Naive thymus-derived CD8-positive, alpha-beta T cell (primary cell): ENCODE measurements at regions not wholly inside any gene's neighbourhood (a gene's known extent, or its start where the extent isn't known, plus 50 kb on each side); places are given as distances from the start of the nearest gene placed in this dataset.

Source experiments
- ATAC-seq, 2 donors: fragments of 150-1000 bp; cut with Tn5 transposase in 1 of 2; sonication (Bioruptor Pico), chemical (Tn5 transposase) in 1 of 2; 1 replicate in 1 of 2; 2 replicates in 1 of 2; pipeline ENCODE4 v1.10.0; 2021; ENCODE audit warnings: mild to moderate bottlenecking in 2 of 2, moderate library complexity in 2 of 2
- POLR2A ChIA-PET: fragments of 350-600 bp; sonication (Branson Sonifier 250); formaldehyde crosslinking; loops from one replicate; lab custom pipeline; 2021; ENCODE audit warnings: antibody characterized with exemption; lab: Charles Lee
- DNase-seq, 10 donors: peaks; one replicate each; pipeline versions ENCODE4 v3.0.0 to v3.0.0-alpha.2; 2020 to 2022
- H3K27ac Mint-ChIP-seq, 10 donors: one replicate each; pipeline ENCODE4 v1.8.0; 2020 to 2022; ENCODE audit warnings: mild to moderate bottlenecking in 10 of 10, mixed read lengths in 10 of 10, moderate library complexity in 4 of 10, inconsistent platforms in 1 of 10
- H3K27me3 Mint-ChIP-seq, 5 donors: one replicate each; pipeline ENCODE4 v1.8.0; 2021 to 2022; ENCODE audit warnings: mixed read lengths in 5 of 5
- H3K36me3 Mint-ChIP-seq, 3 donors: one replicate each; pipeline ENCODE4 v1.8.0; 2020 to 2022; ENCODE audit warnings: mixed read lengths in 3 of 3, mild to moderate bottlenecking in 2 of 3, inconsistent platforms in 1 of 3
- H3K4me1 Mint-ChIP-seq, 4 donors: one replicate each; pipeline ENCODE4 v1.8.0; 2021 to 2022; ENCODE audit warnings: mixed read lengths in 4 of 4
- H3K4me3 Mint-ChIP-seq, 10 donors: one replicate each; pipeline ENCODE4 v1.8.0; 2020 to 2022; ENCODE audit warnings: mild to moderate bottlenecking in 10 of 10, mixed read lengths in 10 of 10, moderate library complexity in 6 of 10, inconsistent platforms in 1 of 10
- H3K9me3 Mint-ChIP-seq, 9 donors: one replicate each; pipeline ENCODE4 v1.8.0; 2020 to 2022; ENCODE audit warnings: mixed read lengths in 9 of 9, mild to moderate bottlenecking in 3 of 9, inconsistent platforms in 1 of 9, moderate library complexity in 1 of 9

DNA sequence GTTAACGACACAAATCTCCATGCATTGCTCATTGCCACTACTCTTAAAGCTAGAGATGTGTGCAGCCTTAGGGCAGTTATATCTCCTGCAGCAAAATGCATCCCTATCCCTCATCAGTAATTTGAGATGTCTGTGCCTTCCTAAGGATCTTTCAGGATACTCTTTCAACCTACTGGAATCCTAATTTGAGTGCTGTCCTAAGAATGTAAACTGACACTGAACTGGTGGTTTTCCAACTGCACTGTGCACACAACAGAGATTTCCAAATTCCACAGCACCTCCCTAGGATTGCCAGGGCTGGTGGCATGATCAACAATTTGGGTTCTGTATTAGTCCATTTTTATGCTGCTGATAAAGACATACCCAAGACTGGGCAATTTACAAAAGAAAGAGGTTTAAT, 193.9 kb downstream of the LTN1 start:
- no peaks in the 10 kb centered on the region for H3K27me3 Mint-ChIP-seq
- H3K4me3 Mint-ChIP-seq, result no peak overlapping the region
- peaks cover 0 to 1% (median 0%) of the 10 kb centered on the region in 4 donors for H3K4me1 Mint-ChIP-seq
- POLR2A ChIA-PET, result no interaction called here
- no peak overlapping the region for H3K27ac Mint-ChIP-seq
- peaks cover 0 to 3% (median 0%) of the 10 kb centered on the region in 9 donors for H3K9me3 Mint-ChIP-seq
- peaks cover 5 to 26% (median 5%) of the 10 kb centered on the region in 3 donors for H3K36me3 Mint-ChIP-seq
- ATAC-seq (no peak), DNase-seq (no peak)

DNA sequence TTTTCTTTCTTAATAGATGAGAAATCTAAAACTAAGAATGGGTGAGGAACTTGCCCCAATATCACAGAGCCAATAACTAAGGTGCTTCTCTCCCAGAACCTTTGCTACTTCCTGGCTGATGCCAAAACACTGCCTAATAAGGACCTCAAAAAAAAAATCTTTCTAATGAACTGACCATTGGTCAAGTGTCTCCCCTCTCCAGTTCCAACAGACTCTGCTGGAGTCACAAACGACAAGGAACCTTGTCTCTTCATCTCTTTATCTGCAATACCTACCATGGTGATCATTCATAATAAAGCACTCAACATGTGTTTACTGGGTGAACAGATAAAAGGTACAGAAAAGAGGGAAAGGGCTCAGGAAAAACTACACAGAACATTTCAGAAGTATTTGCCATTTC, 197.4 kb downstream of the LTN1 start:
- Mint-ChIP-seq H3K27me3 (no peaks in the 10 kb centered on the region), H3K27ac (no peak overlapping the region), H3K4me1 (peaks cover 2 to 8% (median 4%) of the 10 kb centered on the region in 4 donors), H3K36me3 (peaks cover 5 to 23% (median 9%) of the 10 kb centered on the region in 3 donors), H3K4me3 (no peak overlapping the region), H3K9me3 (peaks cover 0 to 3% (median 0%) of the 10 kb centered on the region in 9 donors)
- no peak for DNase-seq
- POLR2A ChIA-PET, result no interaction called here
- no peak for ATAC-seq

DNA sequence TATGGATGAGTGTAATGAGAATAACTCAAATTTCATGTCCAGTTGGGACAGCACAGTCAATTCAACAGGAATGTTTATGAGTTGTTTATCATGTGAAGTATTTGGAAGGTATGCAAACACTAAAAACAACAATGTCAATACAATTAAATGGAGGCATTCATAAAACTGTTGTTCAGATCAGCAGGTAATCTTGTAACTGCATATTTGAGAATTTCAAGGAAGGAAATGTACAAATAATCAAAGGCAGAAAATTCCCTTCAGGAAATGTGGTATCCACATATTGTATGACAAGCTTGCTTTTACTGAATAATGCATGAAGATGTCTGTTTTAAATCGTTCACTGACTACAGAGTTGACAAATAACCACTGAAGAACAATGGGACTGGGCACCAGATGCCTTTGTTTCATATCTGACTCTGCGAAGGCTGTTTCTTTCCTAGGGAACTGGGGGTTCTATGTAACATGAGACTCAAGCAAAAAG, 198.3 kb downstream of the LTN1 start:
- Mint-ChIP-seq H3K4me1 (peaks cover 2 to 8% (median 4%) of the 10 kb centered on the region in 4 donors), H3K27ac (no peak overlapping the region), H3K27me3 (no peaks in the 10 kb centered on the region), H3K9me3 (peaks cover 0 to 3% (median 0%) of the 10 kb centered on the region in 9 donors), H3K4me3 (no peak overlapping the region), H3K36me3 (peaks cover 3 to 16% (median 9%) of the 10 kb centered on the region in 3 donors)
- POLR2A ChIA-PET, result no interaction called here
- ATAC-seq, result no peak
- no peak for DNase-seq

DNA sequence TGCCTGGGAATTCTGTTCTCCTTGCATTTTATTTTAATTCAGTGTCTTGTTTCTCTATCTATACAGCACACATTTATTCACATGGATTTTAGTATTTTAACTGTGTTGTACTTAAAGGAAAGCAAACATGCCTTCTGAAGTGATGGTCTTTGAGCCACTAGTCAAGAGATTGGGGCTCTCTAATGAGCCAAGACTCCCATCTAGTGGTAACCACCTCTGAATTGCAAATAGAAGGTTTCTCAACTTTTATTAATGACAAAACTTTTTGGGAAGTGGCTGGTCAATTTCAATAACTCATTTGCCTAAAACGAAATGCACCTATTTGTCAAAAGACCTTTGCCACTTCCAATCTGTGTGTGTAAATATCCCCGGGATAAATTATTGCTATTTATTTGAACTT, 199.6 kb downstream of the LTN1 start:
- peaks cover 2 to 8% (median 5%) of the 10 kb centered on the region in 4 donors for H3K4me1 Mint-ChIP-seq
- peaks cover 2 to 9% (median 5%) of the 10 kb centered on the region in 3 donors for H3K36me3 Mint-ChIP-seq
- ATAC-seq (no peak), DNase-seq (no peak)
- peaks cover 0 to 2% (median 0%) of the 10 kb centered on the region in 9 donors for H3K9me3 Mint-ChIP-seq
- H3K4me3 Mint-ChIP-seq, result no peak overlapping the region
- POLR2A ChIA-PET, result no interaction called here
- no peaks in the 10 kb centered on the region for H3K27me3 Mint-ChIP-seq
- H3K27ac Mint-ChIP-seq, result no peak overlapping the region

DNA sequence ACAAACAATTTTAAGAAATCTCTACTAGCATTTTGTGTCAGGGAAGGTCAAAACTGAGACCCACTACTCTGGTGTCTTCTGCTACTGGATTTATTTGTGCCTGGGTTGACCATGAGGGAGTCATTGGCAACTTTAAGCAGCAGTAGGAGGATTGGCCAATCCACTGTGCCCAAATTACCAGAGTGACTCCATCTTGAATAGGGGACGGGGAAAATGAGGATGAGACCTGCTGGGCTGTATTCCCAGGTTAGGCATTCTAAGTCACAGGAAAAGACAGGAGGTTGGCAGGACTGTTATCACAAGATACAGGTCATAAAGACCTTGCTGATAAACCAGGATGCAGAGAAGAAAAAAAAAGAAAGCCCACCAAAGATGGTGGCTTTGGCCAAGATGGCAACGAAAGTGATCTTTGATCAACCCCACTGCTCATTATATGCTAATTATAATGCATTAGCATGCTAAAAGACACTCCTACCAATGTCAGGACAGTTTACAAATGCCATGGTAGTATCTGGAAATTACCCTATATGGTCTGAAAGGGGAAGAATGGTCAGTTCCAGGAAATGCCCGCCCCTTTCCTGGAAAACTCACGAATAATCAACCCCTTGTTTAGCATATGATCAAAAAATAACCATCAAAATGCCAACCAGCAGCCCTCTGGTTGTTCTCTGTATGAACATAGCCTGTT, 200.9 kb downstream of the LTN1 start:
- Mint-ChIP-seq H3K27me3 (no peaks in the 10 kb centered on the region), H3K36me3 (peaks cover 2 to 6% (median 5%) of the 10 kb centered on the region in 3 donors), H3K4me1 (peaks cover 2 to 11% (median 6%) of the 10 kb centered on the region in 4 donors), H3K27ac (peak overlapping the region in 3 of 10 donors; percentile 10 to 75 (median 68)), H3K4me3 (no peak overlapping the region), H3K9me3 (peaks cover 0 to 2% (median 0%) of the 10 kb centered on the region in 9 donors)
- ATAC-seq (no peak), DNase-seq (no peak)
- POLR2A ChIA-PET, result no interaction called here

DNA sequence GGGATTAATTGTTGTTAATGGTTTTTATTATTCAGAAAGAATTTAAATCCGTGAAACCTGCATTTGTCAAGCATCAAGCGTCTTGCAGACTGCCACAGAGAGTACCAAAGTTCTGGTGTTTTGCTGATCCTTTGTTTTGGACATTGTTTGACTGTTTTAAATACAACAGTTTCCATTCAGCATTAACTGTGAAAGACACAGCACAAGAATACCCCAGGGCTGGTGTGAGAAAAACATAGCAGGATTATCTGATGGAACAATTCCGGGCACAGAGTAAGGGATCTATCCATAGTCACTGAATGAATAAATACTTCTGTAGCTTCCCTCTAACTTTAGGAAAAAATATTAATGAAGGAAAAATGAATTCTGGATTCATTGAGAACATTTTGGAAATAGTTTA, 202.3 kb downstream of the LTN1 start:
- H3K27me3 Mint-ChIP-seq, result no peaks in the 10 kb centered on the region
- POLR2A ChIA-PET, result no interaction called here
- peaks cover 9 to 15% (median 13%) of the 10 kb centered on the region in 3 donors for H3K36me3 Mint-ChIP-seq
- H3K9me3 Mint-ChIP-seq, result peaks cover 0 to 8% (median 0%) of the 10 kb centered on the region in 9 donors
- H3K4me1 Mint-ChIP-seq, result peaks cover 2 to 17% (median 6%) of the 10 kb centered on the region in 4 donors
- no peak for DNase-seq
- no peak overlapping the region for H3K4me3 Mint-ChIP-seq
- H3K27ac Mint-ChIP-seq, result no peak overlapping the region
- no peak for ATAC-seq

DNA sequence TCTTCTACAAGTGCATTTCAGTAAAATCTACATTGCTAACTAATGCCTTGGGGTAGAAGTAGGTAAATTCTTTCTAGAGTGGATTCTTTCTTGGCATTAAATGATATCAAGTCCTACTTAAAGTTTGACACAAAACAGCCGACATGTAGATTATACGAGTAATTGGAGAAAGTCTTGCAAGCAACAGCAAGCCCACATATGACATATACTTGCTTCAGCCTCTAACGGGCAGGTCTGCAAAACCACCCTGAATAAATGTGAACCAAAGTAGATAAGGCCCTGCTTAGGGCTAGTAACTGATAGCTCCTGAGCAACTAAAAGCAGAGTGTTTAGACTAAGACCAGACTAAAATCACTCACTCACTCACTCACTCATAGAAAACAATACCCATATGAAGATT, 203.2 kb downstream of the LTN1 start:
- Mint-ChIP-seq H3K27me3 (no peaks in the 10 kb centered on the region), H3K27ac (no peak overlapping the region), H3K9me3 (peaks cover 0 to 11% (median 0%) of the 10 kb centered on the region in 9 donors), H3K4me3 (no peak overlapping the region), H3K36me3 (peaks cover 17 to 23% (median 21%) of the 10 kb centered on the region in 3 donors), H3K4me1 (peaks cover 4 to 17% (median 6%) of the 10 kb centered on the region in 4 donors)
- POLR2A ChIA-PET, result no interaction called here
- ATAC-seq (no peak), DNase-seq (no peak)

DNA sequence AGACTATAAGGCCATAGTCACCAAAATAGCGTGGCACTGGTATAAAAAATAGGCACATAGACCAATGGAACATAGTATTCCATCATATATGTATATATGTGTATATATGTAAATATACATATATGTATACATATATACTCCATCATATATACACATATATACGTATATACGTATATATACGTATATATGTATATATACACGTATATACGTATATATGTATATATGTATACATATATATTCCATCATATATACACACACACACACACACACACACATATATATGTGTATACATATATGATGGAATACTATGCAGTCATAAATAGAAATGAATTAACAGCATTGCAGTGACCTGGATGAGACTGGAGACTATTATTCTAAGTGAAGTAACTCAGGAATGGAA, 204.6 kb downstream of the LTN1 start:
- no peak for ATAC-seq
- H3K36me3 Mint-ChIP-seq, result peaks cover 18 to 23% (median 21%) of the 10 kb centered on the region in 3 donors
- peaks cover 4 to 17% (median 6%) of the 10 kb centered on the region in 4 donors for H3K4me1 Mint-ChIP-seq
- no peak overlapping the region for H3K27ac Mint-ChIP-seq
- no peak overlapping the region for H3K4me3 Mint-ChIP-seq
- DNase-seq, result no peak
- POLR2A ChIA-PET, result no interaction called here
- no peaks in the 10 kb centered on the region for H3K27me3 Mint-ChIP-seq
- peaks cover 0 to 11% (median 0%) of the 10 kb centered on the region in 9 donors for H3K9me3 Mint-ChIP-seq

DNA sequence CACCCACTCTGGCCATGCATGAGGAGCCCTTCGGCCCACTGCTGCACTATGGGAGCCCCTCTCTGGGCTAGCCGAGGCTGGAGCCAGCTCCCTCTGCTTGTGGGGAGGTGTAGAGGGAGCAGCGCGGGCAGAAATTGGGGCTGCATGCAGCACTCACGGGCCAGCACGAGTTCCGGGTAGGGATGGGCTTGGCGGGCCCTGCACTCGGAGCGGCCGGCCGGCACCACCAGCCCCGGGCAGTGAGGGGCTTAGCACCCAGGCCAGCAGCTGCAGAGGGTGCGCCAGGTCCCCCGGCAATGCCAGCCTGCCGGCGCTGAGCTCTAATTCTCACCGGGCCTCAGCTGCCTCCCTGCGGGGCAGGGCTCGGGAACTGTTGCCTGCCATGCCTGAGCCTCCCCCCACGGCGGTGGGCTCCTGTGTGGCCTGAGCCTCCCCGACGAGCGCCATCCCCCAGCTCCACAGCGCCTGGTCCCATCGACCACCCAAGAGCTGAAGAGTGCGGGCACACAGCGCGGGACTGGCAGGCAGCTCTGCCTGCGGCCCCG, 209.0 kb downstream of the LTN1 start:
- ATAC-seq (no peak), DNase-seq (no peak)
- Mint-ChIP-seq H3K4me3 (no peak overlapping the region), H3K27ac (no peak overlapping the region), H3K4me1 (peaks cover 0 to 9% (median 3%) of the 10 kb centered on the region in 4 donors), H3K36me3 (peaks cover 18 to 35% (median 23%) of the 10 kb centered on the region in 3 donors), H3K9me3 (peaks cover 0 to 20% (median 0%) of the 10 kb centered on the region in 9 donors), H3K27me3 (no peaks in the 10 kb centered on the region)
- POLR2A ChIA-PET, result interaction anchor here (0.7 kb wide), 1 partner anchor 219 kb away, joined by 3 read pairs; no protein-coding TSS in a partner anchor

DNA sequence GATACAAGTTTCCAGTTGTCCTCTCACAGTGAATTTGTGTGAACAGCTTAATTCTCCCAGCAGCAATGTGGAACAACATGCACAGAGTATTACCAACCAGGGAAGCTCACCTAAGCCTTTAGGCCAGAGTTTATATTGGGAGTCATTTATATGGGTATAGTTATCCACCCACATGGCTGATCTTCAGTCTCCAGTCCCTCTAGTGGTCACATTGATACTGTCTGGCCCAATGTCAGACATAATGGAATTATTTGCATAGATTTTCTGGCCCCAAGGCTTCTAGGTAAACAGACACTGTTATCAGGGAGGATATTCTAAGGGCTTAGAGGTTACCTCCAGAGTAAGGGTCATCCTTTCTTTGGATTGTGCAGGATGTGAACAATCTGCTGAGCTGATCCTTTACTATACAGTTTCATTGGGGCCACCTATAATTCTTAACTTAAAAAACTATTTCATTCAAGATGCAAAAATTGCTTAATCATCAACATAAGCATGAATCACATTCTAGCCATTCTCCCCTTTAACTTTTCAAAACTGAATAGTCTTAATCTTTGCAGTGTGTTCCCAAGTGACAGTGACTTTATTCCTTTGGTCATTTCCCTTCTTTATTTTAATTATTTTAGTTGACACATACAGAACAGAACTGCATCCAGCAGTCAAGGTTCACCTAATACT, 210.9 kb downstream of the LTN1 start:
- ATAC-seq (no peak), DNase-seq (no peak)
- H3K27me3 Mint-ChIP-seq, result no peaks in the 10 kb centered on the region
- peaks cover 17 to 33% (median 23%) of the 10 kb centered on the region in 3 donors for H3K36me3 Mint-ChIP-seq
- POLR2A ChIA-PET, result no interaction called here
- H3K4me1 Mint-ChIP-seq, result peaks cover 0 to 6% (median 1%) of the 10 kb centered on the region in 4 donors
- H3K9me3 Mint-ChIP-seq, result peaks cover 0 to 20% (median 0%) of the 10 kb centered on the region in 9 donors
- H3K4me3 Mint-ChIP-seq, result no peak overlapping the region
- H3K27ac Mint-ChIP-seq, result no peak overlapping the region

DNA sequence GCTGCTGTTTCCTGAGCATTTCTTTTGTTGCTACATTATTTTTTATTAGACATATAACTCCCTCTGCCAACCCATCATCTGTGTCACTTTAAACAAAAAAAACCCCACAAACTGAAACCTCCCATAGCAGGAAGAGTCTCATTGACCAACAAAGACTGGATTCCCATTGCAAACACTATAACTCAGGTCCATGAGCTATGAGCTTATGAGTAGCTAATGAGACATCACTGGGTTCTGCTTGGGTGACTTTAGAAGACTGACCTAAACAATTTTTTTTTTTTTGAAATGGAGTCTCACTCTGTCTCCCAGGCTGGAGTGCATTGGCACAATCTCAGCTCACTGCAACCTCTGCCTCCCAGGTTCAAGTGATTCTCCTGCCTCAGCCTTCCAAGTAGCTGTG, 212.8 kb downstream of the LTN1 start:
- Mint-ChIP-seq H3K27me3 (no peaks in the 10 kb centered on the region), H3K36me3 (peaks cover 6 to 27% (median 20%) of the 10 kb centered on the region in 3 donors), H3K4me1 (peaks cover 0 to 4% (median under 1%) of the 10 kb centered on the region in 4 donors), H3K4me3 (no peak overlapping the region), H3K27ac (no peak overlapping the region), H3K9me3 (peaks cover 0 to 10% (median 0%) of the 10 kb centered on the region in 9 donors)
- POLR2A ChIA-PET, result no interaction called here
- ATAC-seq (no peak), DNase-seq (no peak)

DNA sequence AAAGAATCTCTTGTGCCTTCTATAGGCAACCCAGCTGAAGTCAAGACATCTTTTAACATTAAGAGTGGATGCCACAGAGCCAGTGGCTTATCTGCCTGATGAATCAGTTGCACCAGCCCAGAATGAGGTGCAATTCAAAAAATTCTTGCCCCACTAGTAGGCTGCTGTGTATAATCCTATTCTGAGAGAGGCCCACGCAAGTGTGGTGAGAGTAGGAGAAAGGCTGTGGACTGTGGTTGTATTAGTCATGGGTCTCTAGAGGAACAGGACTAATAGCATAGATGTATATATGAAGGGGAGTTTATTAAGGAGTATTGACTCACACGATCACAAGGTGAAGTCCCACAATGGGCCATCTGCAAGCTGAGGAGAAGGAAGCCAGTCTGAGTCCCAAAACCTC, 216.4 kb downstream of the LTN1 start:
- POLR2A ChIA-PET, result no interaction called here
- Mint-ChIP-seq H3K4me1 (peaks cover 0 to 2% (median under 1%) of the 10 kb centered on the region in 4 donors), H3K27me3 (no peaks in the 10 kb centered on the region), H3K4me3 (no peak overlapping the region), H3K36me3 (peaks cover 8 to 28% (median 21%) of the 10 kb centered on the region in 3 donors), H3K27ac (no peak overlapping the region), H3K9me3 (peaks cover 0 to 8% (median 0%) of the 10 kb centered on the region in 9 donors)
- DNase-seq, result no peak
- no peak for ATAC-seq
